Globus pallidus (tissue), 1 donor: ENCODE measurements at regions not wholly inside any gene's neighbourhood (a gene's known extent, or its start where the extent isn't known, plus 50 kb on each side); places are given as distances from the start of the nearest gene placed in this dataset.
"Not testable (repeated sequence)": the region's sequence is repeated elsewhere in the genome, so short reads cannot be mapped to it uniquely, and the experiment has no call there.

Experiments
- DNase-seq: peaks from one replicate; pipeline ENCODE4 v3.0.0-alpha.2; 2015; ENCODE audit warnings: low spot score

GRCh38 chr16:22625967-22626366 lies 115.3 kb downstream of the NPIPB5 start:
- no peak for DNase-seq

GRCh38 chr16:22627043-22627442 lies 116.4 kb downstream of the NPIPB5 start:
- no peak for DNase-seq

DNA sequence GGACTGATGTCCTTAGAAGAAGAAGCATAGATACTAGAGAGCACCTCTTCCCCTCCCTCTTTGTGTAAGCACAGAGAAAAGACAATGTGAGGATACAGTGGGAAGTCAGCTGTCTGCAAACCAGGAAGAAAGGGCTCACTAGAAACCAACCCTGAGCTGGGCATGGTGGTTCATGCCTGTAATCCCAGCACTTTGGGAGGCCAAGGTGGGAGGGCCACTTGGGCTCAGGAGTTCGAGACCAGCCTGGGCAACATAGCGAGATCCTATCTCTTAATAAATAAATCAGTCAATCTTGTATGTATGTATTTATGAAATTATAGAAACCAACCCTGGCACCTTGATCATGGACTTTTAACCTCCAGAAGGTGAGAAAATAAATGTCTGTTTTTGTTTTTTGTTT lies 118.3 kb downstream of the NPIPB5 start:
- DNase-seq = no peak

DNA sequence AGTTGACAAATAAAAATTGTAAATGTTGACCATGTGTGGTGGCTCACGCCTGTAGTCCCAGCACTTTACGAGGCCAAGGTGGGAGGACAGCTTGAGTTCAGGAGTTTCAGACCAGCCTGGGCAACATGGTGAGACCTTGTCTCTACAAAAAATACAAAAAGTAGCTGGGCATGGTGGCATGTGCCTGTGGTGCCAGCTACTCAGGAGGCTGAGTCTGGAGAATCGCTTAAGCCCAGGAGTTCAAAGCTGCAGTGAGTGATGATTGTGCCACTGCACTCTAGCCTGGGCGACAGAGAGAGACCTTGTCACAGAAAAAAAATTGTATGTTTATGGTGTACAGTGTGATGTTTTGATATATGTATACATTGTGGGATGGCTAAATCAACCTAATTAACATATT lies 119.6 kb downstream of the NPIPB5 start:
- no peak for DNase-seq

- no peak for DNase-seq
Measured at GRCh38 chr16:22631264-22631663, 120.6 kb downstream of the NPIPB5 start.

DNA sequence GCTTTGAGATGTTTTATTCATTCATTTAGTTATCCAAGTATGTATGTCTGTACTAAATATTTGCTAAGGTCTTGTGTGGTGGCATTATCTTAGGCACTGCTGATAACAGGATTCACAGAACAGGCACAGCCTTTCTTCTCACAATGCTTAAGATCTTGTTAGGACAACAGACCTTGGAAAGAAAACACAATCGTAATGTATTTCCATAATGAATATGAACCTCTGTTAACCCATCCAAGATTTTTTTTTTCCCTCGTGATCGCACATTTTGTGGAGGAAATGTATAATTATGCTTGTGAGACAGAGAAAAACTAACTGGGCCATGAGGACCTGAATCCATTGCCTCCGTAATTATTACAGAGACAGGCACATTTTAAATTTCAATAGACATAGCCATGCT lies 121.9 kb downstream of the NPIPB5 start:
- no peak for DNase-seq

GRCh38 chr16:22633280-22633679 lies 122.6 kb downstream of the NPIPB5 start:
- no peak for DNase-seq

- DNase-seq = no peak
Measured at GRCh38 chr16:22633799-22634198, 123.1 kb downstream of the NPIPB5 start.

- DNase-seq = no peak
Measured at GRCh38 chr16:22634954-22635353, 124.3 kb downstream of the NPIPB5 start.

DNA sequence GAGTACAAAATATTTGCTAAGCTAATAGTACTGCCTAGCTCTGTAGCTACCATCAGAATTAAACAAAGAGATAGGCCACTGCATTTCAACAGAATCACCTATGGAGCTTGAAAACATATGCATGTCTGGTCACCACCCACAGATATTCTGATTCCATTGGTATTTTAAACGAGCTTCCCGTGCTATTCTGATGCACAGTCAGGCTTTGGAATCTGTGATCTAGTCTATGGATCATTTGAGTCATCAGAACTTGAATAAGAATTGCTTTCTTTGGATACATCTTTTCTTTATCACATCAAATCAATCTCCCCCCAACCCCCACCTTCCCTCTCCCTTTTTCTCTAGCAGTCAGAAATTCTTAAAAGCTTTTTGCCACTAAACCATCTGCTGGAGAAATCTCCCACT lies 124.7 kb downstream of the NPIPB5 start:
- DNase-seq = no peak

GRCh38 chr16:22635801-22636200 lies 125.1 kb downstream of the NPIPB5 start:
- DNase-seq = no peak

- no peak for DNase-seq
Measured at GRCh38 chr16:22638393-22639206, 127.9 kb downstream of the NPIPB5 start.

DNA sequence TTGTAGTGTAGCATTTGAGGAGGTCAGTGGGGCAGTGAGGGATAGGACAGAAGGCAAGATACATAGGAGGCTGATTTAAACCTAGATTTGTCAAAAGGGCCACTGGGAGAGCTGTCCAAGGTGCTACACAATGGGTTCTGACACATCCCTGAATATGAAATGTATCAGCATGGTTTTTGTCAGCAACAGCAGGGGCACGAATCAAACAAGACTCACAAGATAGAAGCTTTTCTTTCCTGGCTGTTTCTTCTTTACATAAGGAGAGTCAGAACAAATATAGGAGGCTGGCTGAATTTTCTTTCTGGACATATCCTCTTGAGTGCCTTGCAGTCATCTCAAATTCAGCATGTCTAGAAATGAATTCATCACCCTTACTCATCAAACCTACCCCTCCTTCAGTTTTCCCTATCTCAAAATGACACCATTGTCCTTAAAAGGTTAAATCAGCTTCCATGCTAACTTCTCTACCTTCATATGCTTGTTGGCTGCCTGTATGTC lies 130.5 kb downstream of the NPIPB5 start:
- DNase-seq = no peak

DNA sequence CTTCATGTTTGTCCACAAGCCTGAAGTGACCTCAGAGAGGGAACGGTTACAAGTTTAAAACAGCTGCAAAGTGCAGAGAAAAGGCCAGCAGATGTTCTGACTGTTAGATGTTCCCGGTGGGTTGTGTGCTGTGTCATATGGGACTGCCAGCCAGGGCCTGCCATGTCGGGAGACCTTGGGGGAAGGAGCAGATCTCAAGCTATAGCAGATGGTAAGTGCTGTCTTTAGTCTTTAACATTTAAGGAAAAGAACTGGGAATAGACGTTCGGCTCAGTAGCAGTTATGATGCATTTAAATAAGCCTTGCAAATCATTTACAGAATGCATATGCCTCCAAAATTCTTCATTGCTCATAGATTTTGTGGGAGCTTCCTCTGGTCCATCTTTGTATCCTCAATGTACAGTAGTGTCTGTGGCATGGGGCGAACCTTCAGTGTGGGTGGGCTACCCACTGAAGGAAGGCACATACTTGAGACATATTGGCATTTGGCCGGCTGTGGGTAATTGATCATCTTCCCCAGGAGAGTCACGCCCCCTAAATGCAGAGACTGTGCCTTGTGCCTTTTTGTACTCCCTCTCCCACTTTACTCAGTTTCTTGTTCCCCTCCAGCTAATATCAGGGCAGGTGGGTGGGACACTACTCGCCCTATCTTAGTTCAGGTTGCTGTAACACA lies 131.9 kb downstream of the NPIPB5 start:
- no peak for DNase-seq

GRCh38 chr16:22643203-22643602 lies 132.5 kb downstream of the NPIPB5 start:
- DNase-seq = not testable (repeated sequence)

DNA sequence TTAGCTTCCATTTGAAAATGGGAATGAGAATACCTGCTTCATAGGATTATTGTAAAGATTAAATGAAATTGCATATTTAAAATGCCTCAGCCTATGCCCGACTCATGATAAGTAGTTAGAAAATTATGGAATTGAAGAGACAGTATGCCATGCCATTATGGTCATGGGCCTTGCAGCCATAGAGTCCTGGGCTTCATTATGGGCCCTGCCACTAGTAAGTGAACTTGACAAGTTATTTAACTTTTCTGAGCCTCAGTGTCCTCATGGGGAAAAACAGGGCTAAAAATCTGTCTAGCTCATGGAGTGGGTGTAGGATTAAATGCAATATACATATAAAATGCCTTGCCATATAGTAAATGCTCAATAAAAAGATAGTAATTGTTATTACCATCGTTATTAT lies 133.2 kb downstream of the NPIPB5 start:
- DNase-seq = no peak

DNA sequence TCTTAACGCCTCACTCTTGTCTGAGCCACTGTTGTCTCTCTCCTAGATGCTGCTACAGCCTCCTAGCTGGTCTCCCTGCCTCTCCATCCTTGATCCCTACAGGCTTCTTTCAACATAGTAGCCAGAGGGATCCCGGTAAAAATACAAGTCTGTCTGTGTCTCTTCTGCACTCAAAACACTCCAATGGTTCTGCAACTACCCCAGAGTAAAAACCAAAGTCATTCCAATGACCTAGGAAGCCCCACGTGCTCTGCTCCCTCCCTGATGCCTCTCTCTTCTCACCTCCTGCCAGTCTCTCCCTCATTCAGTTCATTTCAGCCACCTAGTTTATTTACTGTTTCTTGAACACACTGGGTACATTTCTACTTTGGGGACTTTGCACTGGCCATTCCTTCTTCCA lies 135.2 kb downstream of the NPIPB5 start:
- DNase-seq = no peak

DNA sequence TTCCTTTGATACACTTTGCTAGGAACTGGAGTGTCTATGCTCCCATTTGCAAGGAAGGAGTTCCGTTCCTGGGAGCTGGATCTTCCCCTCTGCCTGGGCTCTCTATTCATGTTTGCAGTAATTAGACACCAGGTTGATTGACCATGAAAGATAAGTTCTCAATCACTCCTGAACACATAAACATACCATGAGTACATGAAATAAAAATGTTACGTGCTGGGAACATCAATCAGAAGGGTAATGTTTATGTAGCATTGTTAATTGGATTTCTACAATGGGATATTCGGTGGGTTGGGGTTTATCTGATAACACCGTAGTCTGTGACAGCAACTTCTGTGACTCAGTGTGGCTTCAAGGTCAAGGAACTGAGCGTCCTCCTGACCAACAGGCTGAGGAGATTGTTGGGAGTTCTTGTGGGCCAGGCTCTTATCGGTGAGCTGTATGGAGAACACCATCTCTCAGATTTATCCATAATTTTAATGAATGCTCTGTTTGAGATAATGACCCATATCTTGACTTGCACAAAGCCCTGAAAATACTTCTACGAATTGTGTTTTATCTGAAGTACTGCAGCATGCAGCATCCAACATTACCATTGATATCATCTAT lies 136.4 kb downstream of the NPIPB5 start:
- no peak for DNase-seq

DNA sequence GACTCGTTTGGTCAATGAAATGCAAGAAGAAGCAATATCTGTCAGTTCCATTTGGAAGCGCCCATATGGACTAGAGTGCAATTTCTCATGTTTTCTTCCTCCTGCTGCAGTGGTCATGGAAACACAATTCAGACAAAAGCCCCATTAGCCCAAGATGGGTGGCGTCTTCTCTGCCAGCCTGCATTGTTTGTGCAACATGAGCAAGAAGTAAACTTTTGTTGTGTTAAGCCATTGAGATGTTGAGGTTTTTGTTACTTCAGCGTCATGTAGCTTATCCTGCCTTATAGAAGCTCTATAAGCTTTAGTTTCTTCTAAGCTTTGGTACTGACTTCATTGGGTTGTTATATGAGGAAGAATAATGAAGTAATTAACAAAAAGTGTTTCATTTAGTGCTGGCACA lies 137.4 kb downstream of the NPIPB5 start:
- DNase-seq = no peak

DNA sequence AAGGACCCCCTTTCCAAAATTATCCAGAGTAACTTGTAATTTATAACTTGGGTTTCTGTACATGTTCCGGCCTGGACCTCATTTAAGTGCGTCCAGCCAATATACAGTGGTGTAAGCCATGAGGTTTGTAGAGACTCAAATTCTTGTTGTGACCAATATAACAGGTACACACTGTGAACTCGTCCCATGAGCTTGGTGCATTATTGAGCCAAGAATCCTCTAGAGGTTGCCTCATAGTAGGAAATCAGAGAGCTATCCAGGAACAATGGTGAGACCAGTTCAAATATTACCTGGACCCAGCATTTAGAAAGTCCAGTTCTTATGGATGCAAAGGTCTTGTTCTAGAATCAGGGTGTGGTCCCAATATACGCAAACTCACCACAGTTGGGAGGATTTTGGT lies 138.2 kb downstream of the NPIPB5 start:
- no peak for DNase-seq

GRCh38 chr16:22651111-22651817 lies 140.6 kb downstream of the NPIPB5 start:
- DNase-seq = not testable (repeated sequence)

DNA sequence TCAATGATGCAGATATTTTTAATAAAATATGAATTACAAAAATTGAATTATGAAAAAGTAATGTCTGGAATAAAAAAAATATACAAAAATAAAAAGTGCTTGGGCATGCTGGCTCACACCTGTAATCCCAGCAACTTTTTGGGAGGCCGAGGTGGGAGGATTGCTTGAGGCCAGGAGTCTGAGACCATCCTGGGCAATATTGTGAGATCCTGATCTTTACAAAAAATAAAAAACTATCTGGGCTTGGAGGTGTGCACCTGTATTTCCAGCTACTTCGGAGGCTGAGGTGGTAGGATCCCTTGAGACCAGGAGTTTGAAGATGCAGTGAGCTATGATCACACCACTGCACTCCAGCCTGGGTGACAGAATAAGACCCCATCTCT lies 141.8 kb downstream of the NPIPB5 start:
- no peak for DNase-seq
